NCI-H2227 (cell line): ENCODE measurements at regions not wholly inside any gene's neighbourhood (a gene's known extent, or its start where the extent isn't known, plus 50 kb on each side); places are given as distances from the start of the nearest gene placed in this dataset.

Experiments
- DNase-seq: peaks from one replicate; lab custom pipeline; 2025; ENCODE audit not compliant: unreplicated experiment; lab: John Stamatoyannopoulos, UW

DNA sequence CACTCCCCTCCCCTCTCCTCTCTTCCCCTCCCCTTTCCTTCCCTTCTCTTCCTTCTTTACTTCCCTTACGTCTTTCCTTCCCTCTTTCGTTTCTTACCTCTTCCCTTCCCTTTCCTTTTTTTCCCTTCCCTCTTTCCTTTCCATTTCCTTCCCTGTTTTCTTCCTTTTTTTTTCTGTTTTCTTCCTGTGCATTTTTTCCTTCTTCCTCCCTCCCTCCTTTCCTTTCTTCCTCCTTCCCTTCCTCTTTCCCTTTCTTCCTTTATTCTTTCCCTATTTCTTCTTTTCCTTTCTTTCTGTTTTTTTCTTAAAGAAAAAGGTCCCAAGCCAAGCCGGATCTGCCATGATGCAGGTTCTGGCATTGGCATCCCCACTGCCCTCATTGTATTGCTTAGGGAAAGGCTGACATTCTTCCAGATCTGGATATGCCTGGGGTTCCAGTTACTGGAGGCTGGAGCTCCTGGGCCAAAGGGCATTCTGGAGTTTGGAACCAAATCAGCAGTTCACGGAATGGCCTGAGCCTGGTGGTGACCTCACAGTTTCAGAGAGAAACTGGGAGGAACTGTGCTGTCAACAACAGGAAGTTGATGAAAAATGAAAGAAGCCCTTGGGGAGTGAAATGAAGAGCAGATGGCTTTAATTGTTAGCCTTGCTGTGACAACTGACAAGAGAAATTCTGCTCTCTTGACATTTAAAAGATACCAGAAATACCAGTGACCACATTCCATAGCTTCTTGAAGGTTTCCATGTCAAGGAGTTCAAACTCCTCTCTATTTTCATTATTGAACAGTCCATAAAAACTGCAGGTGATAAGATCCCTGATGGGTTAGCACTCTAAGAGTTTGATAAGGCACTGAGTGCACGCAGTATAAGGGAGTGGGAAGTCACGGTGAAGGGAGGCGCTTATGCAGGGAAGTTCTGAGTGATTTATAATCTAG lies 622.1 kb downstream of the SPRY1 start:
- DNase-seq = no peak

GRCh38 chr4:124019749-124020549 lies 623.4 kb downstream of the SPRY1 start:
- no peak for DNase-seq

DNA sequence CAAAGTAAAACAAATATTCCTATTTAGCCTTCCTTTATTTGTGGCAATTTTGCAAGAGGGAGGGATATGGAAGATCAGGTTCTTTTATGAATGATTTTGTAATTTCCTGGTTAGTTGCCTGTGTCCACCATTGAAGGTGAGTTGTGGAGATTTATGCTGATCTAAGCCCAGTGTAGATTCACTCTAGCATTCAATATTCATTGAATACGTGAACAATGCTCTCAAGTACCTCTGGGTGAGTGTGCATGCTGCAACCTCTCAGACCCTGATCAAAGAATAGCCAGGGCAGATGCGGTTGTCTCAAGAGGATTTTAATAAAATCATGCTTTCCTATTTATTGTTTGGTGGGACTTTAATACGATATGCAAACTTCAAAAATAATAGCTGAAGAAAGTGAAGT lies 628.4 kb downstream of the SPRY1 start:
- no peak for DNase-seq

DNA sequence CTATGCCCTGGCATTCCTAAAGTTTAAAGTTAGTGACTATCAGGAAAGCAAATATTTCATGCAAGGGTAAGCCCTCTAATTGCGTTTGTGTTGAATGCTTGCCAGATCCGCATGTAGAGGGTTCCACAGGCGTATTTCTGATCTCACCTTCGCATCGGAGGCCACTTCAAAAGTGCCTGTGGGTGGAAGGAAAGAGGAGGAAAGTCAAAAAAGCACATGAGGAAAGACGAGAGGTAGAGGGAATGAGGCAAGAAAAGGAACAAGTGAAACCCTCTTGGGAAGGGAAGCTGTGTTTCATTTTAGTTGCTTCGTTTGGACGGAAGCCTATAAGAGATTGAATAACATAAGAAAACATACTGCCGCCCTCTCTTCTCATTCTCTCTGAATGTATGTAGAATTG lies 628.8 kb downstream of the SPRY1 start:
- no peak for DNase-seq

- DNase-seq = no peak
Observed at GRCh38 chr4:124028182-124028581, 631.6 kb downstream of the SPRY1 start.

DNA sequence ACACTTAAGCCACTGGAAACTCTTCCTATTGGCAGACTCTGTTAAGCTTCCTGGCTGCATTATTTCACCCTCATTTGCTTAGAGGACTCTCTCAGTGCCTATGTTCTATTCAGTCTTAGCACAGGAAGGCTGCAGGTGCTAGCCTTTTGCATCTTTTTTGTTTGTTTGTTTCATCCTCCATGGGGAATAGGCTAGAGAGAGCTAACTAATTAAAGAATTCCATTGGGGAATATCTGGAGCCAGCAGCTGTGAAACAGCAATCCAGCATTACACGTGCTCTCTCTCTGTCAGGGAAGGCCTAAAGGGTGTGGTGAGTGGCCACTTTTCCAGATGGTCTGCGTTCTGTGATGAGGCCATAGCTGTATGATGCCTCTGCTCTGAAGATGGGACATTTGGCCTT lies 633.6 kb downstream of the SPRY1 start:
- no peak for DNase-seq

DNA sequence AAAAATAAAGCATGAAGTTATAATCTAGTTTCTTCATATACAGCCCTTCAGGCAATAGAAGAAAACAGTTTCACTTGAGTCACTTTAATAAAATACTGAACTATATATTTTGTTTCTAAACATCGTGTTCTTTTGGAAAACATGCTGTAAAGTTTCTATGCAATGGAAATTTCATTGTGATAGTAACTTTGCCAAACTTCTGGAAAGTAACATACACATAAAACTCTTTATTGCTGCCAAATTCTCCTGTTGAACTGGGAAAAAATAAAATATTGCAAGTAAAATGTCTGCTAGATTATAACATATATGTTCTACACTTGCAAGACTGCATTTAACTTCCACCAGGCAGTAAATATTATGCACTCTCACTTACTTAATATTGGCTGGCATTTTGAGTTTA lies 635.4 kb downstream of the SPRY1 start:
- no peak for DNase-seq

DNA sequence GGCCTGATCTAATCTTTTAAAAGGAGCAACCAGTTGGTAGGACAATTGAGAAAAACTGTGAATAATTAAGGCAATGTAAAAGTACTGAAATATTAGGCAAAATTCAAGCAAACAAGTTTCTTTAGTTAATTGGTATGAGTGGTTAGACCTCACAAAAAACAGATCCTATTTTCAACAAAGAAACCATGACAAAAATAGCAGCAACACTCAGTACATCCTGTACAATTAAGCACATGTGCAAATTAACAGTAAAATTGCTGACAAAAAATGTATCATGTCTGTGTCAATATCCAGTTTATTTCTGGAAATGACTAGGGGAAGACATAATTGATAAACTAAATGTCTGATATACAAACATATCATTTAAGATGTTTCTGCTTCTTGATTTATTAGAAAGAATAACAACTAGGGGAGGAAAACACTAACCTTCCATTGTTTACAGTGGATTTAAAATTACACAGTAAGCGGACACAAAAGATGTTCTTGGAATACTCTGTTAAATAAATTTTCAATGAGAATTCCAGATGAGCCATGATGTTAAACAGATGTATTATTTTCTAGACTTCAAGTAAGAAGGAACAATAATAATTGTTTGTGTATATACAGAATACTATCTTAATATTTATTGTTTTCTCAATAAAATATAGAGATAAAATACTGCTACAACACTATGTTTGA lies 638.9 kb downstream of the SPRY1 start:
- DNase-seq = no peak

- DNase-seq = no peak
Observed at GRCh38 chr4:124037236-124037635, 640.6 kb downstream of the SPRY1 start.

- no peak for DNase-seq
Observed at GRCh38 chr4:124044330-124044729, 647.7 kb downstream of the SPRY1 start.

DNA sequence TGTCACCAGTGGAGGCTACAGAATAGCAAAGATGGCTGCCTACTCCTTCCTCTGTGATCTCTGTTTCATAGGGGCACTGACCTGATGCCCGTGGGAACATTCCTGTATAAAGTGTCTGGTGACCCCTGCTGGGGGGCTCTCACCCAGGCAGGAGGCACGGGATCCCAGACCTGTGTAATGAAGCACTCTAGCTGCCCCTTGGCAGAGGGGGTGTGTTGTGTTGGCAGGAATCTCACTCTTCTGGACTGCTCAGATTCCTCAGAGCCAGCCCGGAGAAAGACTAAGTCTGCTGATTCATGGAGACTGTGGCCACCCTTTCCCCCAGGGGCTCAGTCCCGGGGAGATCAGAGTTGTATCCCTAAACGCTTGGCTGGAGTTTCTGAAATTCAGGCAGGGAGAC lies 648.3 kb downstream of the SPRY1 start:
- DNase-seq = no peak

- no peak for DNase-seq
Observed at GRCh38 chr4:124046190-124046589, 649.6 kb downstream of the SPRY1 start.

DNA sequence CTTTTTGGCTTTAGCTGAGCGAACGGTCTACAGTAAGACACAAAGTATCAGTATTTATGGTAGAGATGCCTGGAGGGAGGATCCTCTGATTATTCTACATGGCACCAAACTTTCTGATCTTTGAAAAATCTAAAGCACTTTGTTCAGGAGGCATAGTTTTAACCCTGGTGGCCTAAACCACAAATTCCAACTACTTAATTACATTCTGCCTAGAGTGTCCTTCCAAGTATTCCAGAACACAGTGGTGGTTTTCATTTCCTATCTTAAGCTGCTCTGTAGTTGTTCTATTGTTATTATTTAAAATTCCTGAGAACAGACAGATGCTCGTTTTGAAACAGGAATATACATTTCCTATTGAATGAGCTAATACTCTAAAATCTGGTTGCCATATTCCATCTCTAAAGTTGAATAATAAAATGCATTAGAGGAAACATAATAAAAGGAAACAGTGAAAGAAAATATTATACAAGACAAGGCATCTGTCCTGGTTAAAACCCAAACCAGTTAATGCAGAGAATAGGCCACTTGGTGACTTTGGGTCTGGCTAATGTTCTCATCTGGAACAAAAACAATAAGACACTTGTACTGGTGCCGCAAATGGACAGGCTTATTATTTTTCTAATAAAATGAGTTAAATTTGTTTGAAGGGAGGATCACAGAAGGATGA lies 657.4 kb downstream of the SPRY1 start:
- no peak for DNase-seq

GRCh38 chr4:124055336-124055735 lies 657.2 kb downstream of the ANKRD50 start:
- DNase-seq = no peak

- DNase-seq = no peak
Observed at GRCh38 chr4:124055896-124056295, 656.6 kb downstream of the ANKRD50 start.

DNA sequence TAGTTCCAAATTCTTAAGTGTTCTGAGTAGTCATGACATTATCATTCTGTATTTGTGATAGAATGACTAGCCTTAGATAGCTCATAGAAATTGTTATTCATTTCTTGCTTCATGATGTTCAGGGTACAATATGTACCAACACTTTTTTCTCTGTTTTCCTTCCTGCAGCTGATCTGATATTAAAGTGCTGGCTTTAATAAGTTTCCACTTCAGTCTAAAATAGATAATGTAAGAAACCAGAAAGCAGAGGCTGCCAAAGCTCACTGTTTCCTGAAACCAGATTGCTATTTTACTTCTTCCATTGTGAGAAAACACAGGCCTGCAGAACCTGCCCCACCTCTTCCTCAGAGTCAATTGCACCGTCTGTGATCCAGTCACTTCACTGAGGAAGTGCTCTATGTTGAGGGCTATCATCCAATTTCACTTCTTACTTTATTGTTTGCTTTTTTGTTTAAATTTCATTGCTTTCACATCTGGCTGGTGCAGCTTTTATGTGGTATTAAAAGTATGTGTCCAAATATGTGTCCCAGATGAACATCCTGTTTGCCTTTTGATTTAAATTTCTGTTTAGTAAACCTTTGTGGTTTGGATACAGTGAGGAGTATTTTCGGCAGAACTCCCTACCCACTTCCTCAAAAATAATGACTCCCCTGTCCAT lies 652.1 kb downstream of the ANKRD50 start:
- no peak for DNase-seq

DNA sequence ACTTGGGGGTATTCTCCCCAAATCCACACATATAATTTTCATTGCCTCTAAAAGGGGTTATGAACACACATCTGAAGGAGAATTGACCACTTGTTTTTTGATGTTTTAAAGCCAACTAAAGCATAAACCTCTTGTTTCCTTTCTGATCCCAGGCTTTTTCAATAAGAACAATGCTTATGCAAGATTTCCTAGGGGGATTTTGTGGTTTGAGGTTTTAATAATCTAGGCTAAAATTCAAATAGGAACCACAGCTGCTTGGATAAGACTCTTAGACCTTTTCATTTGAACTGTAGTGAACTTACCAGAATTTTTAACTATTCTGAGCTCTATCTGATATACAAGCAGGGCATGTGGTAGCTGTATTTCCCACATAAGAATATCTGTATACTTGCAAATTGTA lies 651.1 kb downstream of the ANKRD50 start:
- DNase-seq = no peak

- DNase-seq = no peak
Observed at GRCh38 chr4:124065422-124065821, 647.1 kb downstream of the ANKRD50 start.

DNA sequence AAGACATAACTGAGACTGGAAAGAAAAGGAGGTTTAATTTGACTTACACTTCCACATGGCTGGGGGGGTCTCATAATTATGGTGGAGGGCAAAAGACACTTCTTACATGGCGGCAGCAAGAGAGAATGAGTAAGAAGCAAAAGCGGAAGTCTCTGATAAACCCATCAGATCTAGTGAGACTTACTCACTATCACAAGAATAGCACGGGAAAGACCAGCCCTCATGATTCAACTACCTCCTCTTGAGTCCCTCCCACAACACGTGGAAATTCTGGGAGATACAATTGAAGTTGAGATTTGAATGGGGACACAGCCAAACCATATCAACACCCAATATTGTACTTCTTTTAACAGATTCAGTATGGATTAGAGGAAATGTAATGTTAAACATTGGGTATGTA lies 646.6 kb downstream of the ANKRD50 start:
- DNase-seq = no peak

- DNase-seq = no peak
Observed at GRCh38 chr4:124066595-124066994, 645.9 kb downstream of the ANKRD50 start.

DNA sequence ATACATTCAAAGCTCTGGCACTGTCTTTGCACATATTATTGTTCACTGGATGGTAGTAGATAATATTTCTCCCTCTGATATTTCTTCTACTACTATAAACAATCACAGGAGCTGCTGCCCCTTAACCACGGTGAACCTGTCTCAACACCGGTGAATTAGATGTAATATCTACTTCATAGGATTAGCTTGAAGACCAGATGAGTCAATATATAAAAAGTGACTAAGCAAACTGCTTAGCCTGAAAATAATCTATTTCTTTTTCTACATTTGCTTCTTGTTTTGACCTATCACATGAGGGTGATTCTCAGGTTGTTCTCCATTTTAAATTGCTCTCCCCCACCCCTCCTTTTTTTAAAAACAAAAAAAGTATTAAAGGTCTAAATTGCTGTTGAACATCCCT lies 645.5 kb downstream of the ANKRD50 start:
- no peak for DNase-seq
